Liver (tissue), 8 donors: ENCODE measurements at regions not wholly inside any gene's neighbourhood (a gene's known extent, or its start where the extent isn't known, plus 50 kb on each side); places are given as distances from the start of the nearest gene placed in this dataset.

Experiments used
- DNase-seq: peaks from one replicate; pipeline ENCODE4 v3.0.0-alpha.2; 2017; ENCODE audit warnings: low spot score
- H3K27ac ChIP-seq, 2 donors: one replicate each; pipeline ENCODE4 v1.7.0; 2013; ENCODE audit warnings: inconsistent platforms in 2 of 2, low read length in 2 of 2, control low read depth in 1 of 2, low read depth in 1 of 2, mild to moderate bottlenecking in 1 of 2
- H3K27me3 ChIP-seq, 4 donors: one replicate each; pipeline versions ENCODE4 v1.6.1 to v1.7.0; 2013; ENCODE audit warnings: low read length in 3 of 4, inconsistent platforms in 1 of 4, mild to moderate bottlenecking in 1 of 4, moderate library complexity in 1 of 4; ENCODE audit not compliant: control insufficient read depth in 4 of 4, insufficient read depth in 4 of 4
- H3K36me3 ChIP-seq, 4 donors: one replicate each; pipeline versions ENCODE4 v1.6.1 to v1.7.0; 2013; ENCODE audit warnings: low read length in 3 of 4, mild to moderate bottlenecking in 3 of 4, low read depth in 1 of 4, moderate library complexity in 1 of 4; ENCODE audit not compliant: control insufficient read depth in 4 of 4, insufficient read depth in 3 of 4
- H3K4me1 ChIP-seq, 4 donors: one replicate each; pipeline versions ENCODE4 v1.6.1 to v1.7.0; 2013; ENCODE audit warnings: low read length in 3 of 4, mild to moderate bottlenecking in 3 of 4, moderate library complexity in 1 of 4; ENCODE audit not compliant: control insufficient read depth in 4 of 4, insufficient read depth in 4 of 4
- H3K4me3 ChIP-seq, 3 donors: one replicate each; pipeline versions ENCODE4 v1.6.1 to v1.7.0; 2013; ENCODE audit warnings: low read length in 3 of 3, control low read depth in 1 of 3, low read depth in 1 of 3, mild to moderate bottlenecking in 1 of 3
- H3K9ac ChIP-seq, 2 donors: one replicate each; pipeline ENCODE4 v1.7.0; 2013; ENCODE audit warnings: low read length in 2 of 2, mild to moderate bottlenecking in 2 of 2, moderate library complexity in 2 of 2, control low read depth in 1 of 2, low read depth in 1 of 2
- H3K9me3 ChIP-seq, 4 donors: one replicate each; pipeline versions ENCODE4 v1.6.1 to v1.7.0; 2013; ENCODE audit warnings: low read length in 3 of 4; ENCODE audit not compliant: control insufficient read depth in 4 of 4
- EGR1 ChIP-seq, 2 donors: IDR thresholded peaks; 2 replicates each; pipeline ENCODE4 v1.6.1; 2016 to 2018; ENCODE audit warnings: antibody characterized with exemption in 2 of 2, low read depth in 2 of 2
- FOXA1 ChIP-seq: IDR thresholded peaks from 2 replicates; pipeline ENCODE4 v1.6.1; 2016; ENCODE audit warnings: antibody characterized with exemption
- FOXA2 ChIP-seq: IDR thresholded peaks from 2 replicates; pipeline ENCODE4 v1.6.1; 2016; ENCODE audit warnings: antibody characterized with exemption
- GABPA ChIP-seq, 2 donors: IDR thresholded peaks in 1 of 2; conservative IDR thresholded peaks in 1 of 2; 2 replicates each; pipeline ENCODE4 v1.6.1; 2016; ENCODE audit warnings: antibody characterized with exemption in 2 of 2, mild to moderate bottlenecking in 1 of 2, moderate library complexity in 1 of 2
- HNF4A ChIP-seq, 2 donors: conservative IDR thresholded peaks; 2 replicates each; pipeline ENCODE4 v1.6.1; 2016; ENCODE audit warnings: antibody characterized with exemption in 2 of 2, mild to moderate bottlenecking in 2 of 2
- HNF4G ChIP-seq: IDR thresholded peaks from 2 replicates; pipeline ENCODE4 v1.6.1; 2016; ENCODE audit warnings: antibody characterized with exemption
- JUND ChIP-seq, 2 donors: IDR thresholded peaks; 2 replicates each; pipeline ENCODE4 v1.6.1; 2016; ENCODE audit warnings: antibody characterized with exemption in 2 of 2
- NR2F2 ChIP-seq: IDR thresholded peaks from 2 replicates; pipeline ENCODE4 v1.6.1; 2016; ENCODE audit warnings: antibody characterized with exemption
- RAD21 ChIP-seq, 2 donors: IDR thresholded peaks; 2 replicates each; pipeline ENCODE4 v1.6.1; 2016; ENCODE audit warnings: antibody characterized with exemption in 2 of 2, mild to moderate bottlenecking in 2 of 2
- REST ChIP-seq: IDR thresholded peaks from 2 replicates; pipeline ENCODE4 v1.6.1; 2016; ENCODE audit warnings: antibody characterized with exemption, mild to moderate bottlenecking
- RXRA ChIP-seq, 2 donors: IDR thresholded peaks; 2 replicates each; pipeline ENCODE4 v1.6.1; 2017 to 2018; ENCODE audit warnings: antibody characterized with exemption in 2 of 2, mild to moderate bottlenecking in 1 of 2
- SP1 ChIP-seq: IDR thresholded peaks from 2 replicates; pipeline ENCODE4 v1.6.1; 2018; ENCODE audit warnings: antibody characterized with exemption, mild to moderate bottlenecking
- TAF1 ChIP-seq: conservative IDR thresholded peaks from 2 replicates; pipeline ENCODE4 v1.6.1; 2016; ENCODE audit warnings: antibody characterized with exemption, mild to moderate bottlenecking
- YY1 ChIP-seq: IDR thresholded peaks from 2 replicates; pipeline ENCODE4 v1.6.1; 2016; ENCODE audit warnings: antibody characterized with exemption, mild to moderate bottlenecking
- WGBS: extraction: QIAGEN DNeasy Blood & Tissue Kit; methylation state at CpG from one replicate; pipeline ENCODE4 v1.1.7; 2013; 5-methylcytosine and 5-hydroxymethylcytosine counted together
- TF ChIP-seq, protein P1 (sequence below): fragments of 150-350 bp; IDR thresholded peaks from 2 replicates; pipeline ENCODE4 v1.5.1; 2017; ENCODE audit warnings: improper control_type of control experiment, low read depth, low read length; ENCODE audit not compliant: missing input control
- TF ChIP-seq, protein P2 (sequence below): IDR thresholded peaks from 2 replicates; pipeline ENCODE4 v1.6.1; 2016; ENCODE audit warnings: antibody characterized with exemption
- TF ChIP-seq, protein P3 (sequence below): IDR thresholded peaks from 2 replicates; pipeline ENCODE4 v1.6.1; 2016; ENCODE audit warnings: antibody characterized with exemption
- TF ChIP-seq, protein P4 (sequence below): IDR thresholded peaks from 2 replicates; pipeline ENCODE4 v1.6.1; 2016; ENCODE audit warnings: antibody characterized with exemption
- donor health status: healthy.
- donor health status: healthy.
- donor health status: healthy.
- donor health status: healthy.
- donor health status: healthy.

GRCh38 chr12:74890237-74890599 is 319.4 kb downstream of the KCNC2 start:
- DNase-seq, result no peak
- Histone ChIP-seq H3K27ac (no peak overlapping the region), H3K4me3 (no peak overlapping the region), H3K27me3 (no peaks in the 10 kb centered on the region), H3K9ac (no peak overlapping the region), H3K4me1 (no peaks in the 10 kb centered on the region), H3K9me3 (no peaks in the 10 kb centered on the region), H3K36me3 (no peaks in the 10 kb centered on the region)
- 50% methylated on average over 4 of the region's 4 CpGs for WGBS
- TF ChIP-seq EGR1 (IDR thresholded peaks at IDR 0.05; ENCODE audit: low read depth in 2 of 2) (no peak), NR2F2 (no peak), GABPA (IDR thresholded peaks at IDR 0.05 in 1 of 2, conservative IDR thresholded peaks at IDR 0.05 in 1 of 2) (no peak), HNF4G (no peak), FOXA1 (no peak), YY1 (no peak), TAF1 (no peak), JUND (IDR thresholded peaks at IDR 0.05) (no peak), RXRA (IDR thresholded peaks at IDR 0.05) (no peak), RAD21 (IDR thresholded peaks at IDR 0.05) (no peak), REST (no peak), HNF4A (conservative IDR thresholded peaks at IDR 0.05) (no peak), FOXA2 (no peak), SP1 (no peak)
- TF ChIP-seq, protein P1, sequence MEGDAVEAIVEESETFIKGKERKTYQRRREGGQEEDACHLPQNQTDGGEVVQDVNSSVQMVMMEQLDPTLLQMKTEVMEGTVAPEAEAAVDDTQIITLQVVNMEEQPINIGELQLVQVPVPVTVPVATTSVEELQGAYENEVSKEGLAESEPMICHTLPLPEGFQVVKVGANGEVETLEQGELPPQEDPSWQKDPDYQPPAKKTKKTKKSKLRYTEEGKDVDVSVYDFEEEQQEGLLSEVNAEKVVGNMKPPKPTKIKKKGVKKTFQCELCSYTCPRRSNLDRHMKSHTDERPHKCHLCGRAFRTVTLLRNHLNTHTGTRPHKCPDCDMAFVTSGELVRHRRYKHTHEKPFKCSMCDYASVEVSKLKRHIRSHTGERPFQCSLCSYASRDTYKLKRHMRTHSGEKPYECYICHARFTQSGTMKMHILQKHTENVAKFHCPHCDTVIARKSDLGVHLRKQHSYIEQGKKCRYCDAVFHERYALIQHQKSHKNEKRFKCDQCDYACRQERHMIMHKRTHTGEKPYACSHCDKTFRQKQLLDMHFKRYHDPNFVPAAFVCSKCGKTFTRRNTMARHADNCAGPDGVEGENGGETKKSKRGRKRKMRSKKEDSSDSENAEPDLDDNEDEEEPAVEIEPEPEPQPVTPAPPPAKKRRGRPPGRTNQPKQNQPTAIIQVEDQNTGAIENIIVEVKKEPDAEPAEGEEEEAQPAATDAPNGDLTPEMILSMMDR, result no peak
- TF ChIP-seq, protein P2, sequence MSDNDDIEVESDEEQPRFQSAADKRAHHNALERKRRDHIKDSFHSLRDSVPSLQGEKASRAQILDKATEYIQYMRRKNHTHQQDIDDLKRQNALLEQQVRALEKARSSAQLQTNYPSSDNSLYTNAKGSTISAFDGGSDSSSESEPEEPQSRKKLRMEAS, result no peak
- TF ChIP-seq, protein P3, sequence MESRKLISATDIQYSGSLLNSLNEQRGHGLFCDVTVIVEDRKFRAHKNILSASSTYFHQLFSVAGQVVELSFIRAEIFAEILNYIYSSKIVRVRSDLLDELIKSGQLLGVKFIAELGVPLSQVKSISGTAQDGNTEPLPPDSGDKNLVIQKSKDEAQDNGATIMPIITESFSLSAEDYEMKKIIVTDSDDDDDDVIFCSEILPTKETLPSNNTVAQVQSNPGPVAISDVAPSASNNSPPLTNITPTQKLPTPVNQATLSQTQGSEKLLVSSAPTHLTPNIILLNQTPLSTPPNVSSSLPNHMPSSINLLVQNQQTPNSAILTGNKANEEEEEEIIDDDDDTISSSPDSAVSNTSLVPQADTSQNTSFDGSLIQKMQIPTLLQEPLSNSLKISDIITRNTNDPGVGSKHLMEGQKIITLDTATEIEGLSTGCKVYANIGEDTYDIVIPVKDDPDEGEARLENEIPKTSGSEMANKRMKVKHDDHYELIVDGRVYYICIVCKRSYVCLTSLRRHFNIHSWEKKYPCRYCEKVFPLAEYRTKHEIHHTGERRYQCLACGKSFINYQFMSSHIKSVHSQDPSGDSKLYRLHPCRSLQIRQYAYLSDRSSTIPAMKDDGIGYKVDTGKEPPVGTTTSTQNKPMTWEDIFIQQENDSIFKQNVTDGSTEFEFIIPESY, result no peak
- TF ChIP-seq, protein P4, sequence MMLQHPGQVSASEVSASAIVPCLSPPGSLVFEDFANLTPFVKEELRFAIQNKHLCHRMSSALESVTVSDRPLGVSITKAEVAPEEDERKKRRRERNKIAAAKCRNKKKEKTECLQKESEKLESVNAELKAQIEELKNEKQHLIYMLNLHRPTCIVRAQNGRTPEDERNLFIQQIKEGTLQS, result no peak
